ENCODE measurements at regions not wholly inside any gene's neighbourhood (a gene's known extent, or its start where the extent isn't known, plus 50 kb on each side); places are given as distances from the start of the nearest gene placed in this dataset.

GRCh38 chr9:26371236-26371635, 521.4 kb downstream of the CAAP1 start:
- no peak for DNase-seq

GRCh38 chr9:26369093-26369492, 523.5 kb downstream of the CAAP1 start:
- DNase-seq: no peak

- DNase-seq: no peak
These were observed 524.4 kb downstream of the CAAP1 start for GRCh38 chr9:26368241-26368640.

- no peak for DNase-seq
These were observed 531.6 kb downstream of the CAAP1 start for GRCh38 chr9:26361010-26361409.

GRCh38 chr9:26358836-26359235, 533.8 kb downstream of the CAAP1 start:
- no peak for DNase-seq

- DNase-seq: no peak
These were observed 534.7 kb downstream of the CAAP1 start for GRCh38 chr9:26357803-26358344.

GRCh38 chr9:26356491-26356890, 536.1 kb downstream of the CAAP1 start:
- DNase-seq: no peak

GRCh38 chr9:26346942-26347477, 545.6 kb downstream of the CAAP1 start:
- DNase-seq: no peak

- no peak for DNase-seq
These were observed 551.1 kb downstream of the CAAP1 start for GRCh38 chr9:26341545-26341944.

- no peak for DNase-seq
These were observed 552.8 kb downstream of the CAAP1 start for GRCh38 chr9:26339796-26340195.

- DNase-seq: no peak
These were observed 557.5 kb downstream of the CAAP1 start for GRCh38 chr9:26335116-26335515.

GRCh38 chr9:26334706-26335105, 557.9 kb downstream of the CAAP1 start:
- no peak for DNase-seq

GRCh38 chr9:26331223-26331622, 561.4 kb downstream of the CAAP1 start:
- peak; percentile 52 for DNase-seq

- DNase-seq: no peak
These were observed 562.6 kb downstream of the CAAP1 start for GRCh38 chr9:26329974-26330373.

GRCh38 chr9:26326563-26326962, 566.0 kb downstream of the CAAP1 start:
- peak; percentile 19 for DNase-seq

GRCh38 chr9:26325444-26325829, 567.2 kb downstream of the CAAP1 start:
- no peak for DNase-seq

GRCh38 chr9:26324786-26325443, 567.7 kb downstream of the CAAP1 start:
- DNase-seq: no peak

- no peak for DNase-seq
These were observed 570.7 kb downstream of the CAAP1 start for GRCh38 chr9:26321935-26322334.

- no peak for DNase-seq
These were observed 572.7 kb downstream of the CAAP1 start for GRCh38 chr9:26319859-26320258.

- no peak for DNase-seq
These were observed 579.5 kb downstream of the CAAP1 start for GRCh38 chr9:26313108-26313507.

GRCh38 chr9:26311463-26311995, 581.1 kb downstream of the CAAP1 start:
- no peak for DNase-seq

- DNase-seq: no peak
These were observed 582.3 kb downstream of the CAAP1 start for GRCh38 chr9:26310294-26310693.

GRCh38 chr9:26308328-26308727, 584.3 kb downstream of the CAAP1 start:
- no peak for DNase-seq

- DNase-seq: no peak
These were observed 590.9 kb downstream of the CAAP1 start for GRCh38 chr9:26301659-26302058.

- no peak for DNase-seq
These were observed 591.6 kb downstream of the CAAP1 start for GRCh38 chr9:26301046-26301445.

Measured in DMS153 (cell line).